ENCODE measurements at regions not wholly inside any gene's neighbourhood (a gene's known extent, or its start where the extent isn't known, plus 50 kb on each side); places are given as distances from the start of the nearest gene placed in this dataset.

DNA sequence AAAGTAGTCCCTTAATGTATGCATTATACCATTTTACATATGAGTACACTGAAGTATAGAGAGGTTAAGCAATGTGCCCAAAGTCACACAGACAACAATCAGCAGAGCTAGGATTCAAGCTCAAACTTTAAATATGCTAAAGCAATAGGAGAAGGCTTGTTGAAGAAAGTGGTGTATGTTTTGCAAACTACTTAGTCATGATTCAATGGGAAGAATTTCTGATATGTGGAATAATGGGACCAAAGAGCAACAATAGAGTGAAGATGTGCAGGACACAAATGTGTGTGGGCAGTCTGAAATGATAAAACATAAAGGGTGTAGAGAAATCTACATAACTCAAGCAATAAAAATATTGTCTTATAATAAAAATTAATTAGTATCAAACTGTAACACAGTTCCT lies 109.0 kb upstream of the ARSJ start:
- TF ChIP-seq, protein P1, sequence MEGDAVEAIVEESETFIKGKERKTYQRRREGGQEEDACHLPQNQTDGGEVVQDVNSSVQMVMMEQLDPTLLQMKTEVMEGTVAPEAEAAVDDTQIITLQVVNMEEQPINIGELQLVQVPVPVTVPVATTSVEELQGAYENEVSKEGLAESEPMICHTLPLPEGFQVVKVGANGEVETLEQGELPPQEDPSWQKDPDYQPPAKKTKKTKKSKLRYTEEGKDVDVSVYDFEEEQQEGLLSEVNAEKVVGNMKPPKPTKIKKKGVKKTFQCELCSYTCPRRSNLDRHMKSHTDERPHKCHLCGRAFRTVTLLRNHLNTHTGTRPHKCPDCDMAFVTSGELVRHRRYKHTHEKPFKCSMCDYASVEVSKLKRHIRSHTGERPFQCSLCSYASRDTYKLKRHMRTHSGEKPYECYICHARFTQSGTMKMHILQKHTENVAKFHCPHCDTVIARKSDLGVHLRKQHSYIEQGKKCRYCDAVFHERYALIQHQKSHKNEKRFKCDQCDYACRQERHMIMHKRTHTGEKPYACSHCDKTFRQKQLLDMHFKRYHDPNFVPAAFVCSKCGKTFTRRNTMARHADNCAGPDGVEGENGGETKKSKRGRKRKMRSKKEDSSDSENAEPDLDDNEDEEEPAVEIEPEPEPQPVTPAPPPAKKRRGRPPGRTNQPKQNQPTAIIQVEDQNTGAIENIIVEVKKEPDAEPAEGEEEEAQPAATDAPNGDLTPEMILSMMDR (conservative IDR thresholded peaks at IDR 0.05): no peak
- no peak overlapping the region for H3K27ac ChIP-seq

DNA sequence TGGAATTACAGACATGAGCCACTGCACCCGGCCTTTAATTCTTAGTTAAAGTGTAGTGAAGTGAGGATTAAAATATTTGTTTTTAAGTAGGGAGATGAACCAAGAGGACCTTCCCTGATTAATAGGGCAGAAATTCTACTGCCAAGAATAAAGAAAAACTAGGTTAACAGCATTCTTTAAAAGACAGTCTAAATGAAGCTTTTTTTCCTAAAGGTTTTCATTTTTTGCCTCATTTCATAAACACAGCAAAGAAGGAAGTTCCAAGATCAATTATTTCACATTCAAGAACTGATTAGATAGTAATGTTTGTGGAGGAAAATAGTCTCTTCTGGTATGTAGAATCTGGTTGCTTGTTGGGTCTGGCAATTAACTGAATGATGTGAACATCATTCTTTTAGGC lies 112.1 kb upstream of the ARSJ start:
- no peak overlapping the region for H3K27ac ChIP-seq
- TF ChIP-seq, protein P1 (conservative IDR thresholded peaks at IDR 0.05): no peak

DNA sequence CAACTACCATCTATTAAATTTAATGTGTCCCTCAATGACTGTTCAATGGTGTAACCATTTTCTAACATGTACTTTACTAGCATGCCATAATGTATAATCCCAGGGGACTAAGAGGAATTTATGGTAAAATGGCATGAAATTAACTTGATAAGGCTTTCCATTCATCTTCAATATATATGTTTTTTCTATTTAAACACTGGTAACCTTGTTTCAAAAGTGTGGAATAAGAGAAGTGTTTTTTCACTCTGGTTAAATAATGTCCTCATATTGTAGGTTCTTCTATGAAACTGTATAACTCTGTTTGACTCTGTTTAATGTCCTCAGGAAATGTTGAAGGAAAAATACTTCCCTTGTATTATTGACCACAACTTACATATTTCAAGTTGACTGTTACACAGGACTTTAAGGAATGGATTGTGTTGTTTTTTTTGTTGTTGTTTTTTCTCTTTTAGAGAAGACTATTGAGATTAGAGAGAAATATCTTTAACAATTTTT lies 113.8 kb upstream of the ARSJ start:
- H3K27ac ChIP-seq: no peak overlapping the region
- TF ChIP-seq, protein P1 (conservative IDR thresholded peaks at IDR 0.05): no peak

DNA sequence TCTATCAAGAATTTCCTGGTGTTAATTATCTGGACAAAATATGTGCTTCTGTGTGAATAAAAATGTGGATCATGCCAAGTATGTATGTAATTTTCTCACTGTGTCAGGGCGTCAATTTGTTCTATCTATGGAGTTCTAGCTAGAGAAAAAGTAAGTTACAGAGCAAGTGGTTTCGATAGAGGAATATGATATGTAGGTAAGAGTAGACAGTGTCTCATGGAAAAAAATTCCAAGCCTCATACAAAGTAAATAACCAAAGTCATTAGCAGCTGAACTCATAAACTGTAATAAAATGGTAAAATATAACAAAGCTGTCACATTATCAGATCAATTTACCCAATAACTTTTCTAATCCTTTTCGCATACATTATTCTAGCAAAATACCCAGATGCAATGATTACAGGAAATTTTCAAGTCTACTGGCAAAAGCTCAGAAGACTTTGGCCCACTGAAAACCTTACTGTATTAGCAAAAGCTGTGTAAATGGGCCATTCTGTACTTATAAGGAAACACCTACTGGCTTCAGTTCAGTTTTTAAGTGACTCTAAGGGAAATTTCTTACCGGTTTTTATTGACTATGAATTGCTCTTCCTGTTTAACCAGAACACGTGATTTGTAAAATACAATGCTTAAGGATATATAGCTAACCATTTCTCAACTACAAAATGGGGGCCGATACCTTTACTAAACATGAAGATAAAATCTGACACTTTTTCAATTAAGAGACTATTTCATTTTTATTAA lies 121.0 kb upstream of the ARSJ start:
- TF ChIP-seq, protein P1 (conservative IDR thresholded peaks at IDR 0.05): no peak
- peak overlapping the region; percentile 37; the same call in 1 of the 2 replicates for H3K27ac ChIP-seq

DNA sequence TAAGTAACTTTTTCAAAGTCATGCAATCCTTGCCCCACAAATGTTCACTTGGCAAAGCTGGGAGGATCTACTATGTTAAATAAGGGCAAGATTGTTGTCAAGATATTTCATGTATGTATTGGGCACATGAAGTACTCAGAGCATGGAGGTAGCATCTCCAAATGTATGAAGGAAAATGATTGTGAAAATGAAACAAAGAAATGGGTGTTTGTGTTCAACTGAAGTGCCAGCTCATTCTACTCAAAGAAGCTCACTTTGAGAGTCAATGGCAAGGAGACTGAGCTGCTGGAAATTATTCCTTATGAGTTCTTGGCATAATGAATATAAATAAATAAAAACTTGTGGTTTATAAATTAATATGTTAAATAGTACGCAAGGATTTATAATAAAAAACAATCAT lies 124.5 kb upstream of the ARSJ start:
- TF ChIP-seq, protein P1 (conservative IDR thresholded peaks at IDR 0.05): no peak
- H3K27ac ChIP-seq: no peak overlapping the region

DNA sequence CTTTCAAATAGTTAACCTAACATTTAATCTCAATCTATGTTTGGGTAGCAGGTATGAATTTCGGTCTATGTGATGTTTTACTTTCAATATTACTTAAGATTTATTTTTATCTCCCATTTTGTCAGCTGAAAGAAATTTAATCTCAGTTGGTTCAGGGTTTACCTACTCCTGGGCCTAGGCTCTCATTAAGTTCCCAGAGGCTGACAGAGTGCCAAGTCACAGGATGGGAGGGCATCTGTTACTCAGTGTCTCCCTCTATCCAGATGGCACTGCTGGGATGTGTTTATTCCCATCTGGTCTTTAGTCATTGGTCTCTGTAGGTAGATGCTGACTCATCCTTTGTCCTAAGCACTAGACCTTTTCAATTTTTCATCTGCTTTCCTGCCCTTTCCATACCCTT lies 129.4 kb upstream of the ARSJ start:
- no peak overlapping the region for H3K27ac ChIP-seq
- TF ChIP-seq, protein P1 (conservative IDR thresholded peaks at IDR 0.05): no peak

DNA sequence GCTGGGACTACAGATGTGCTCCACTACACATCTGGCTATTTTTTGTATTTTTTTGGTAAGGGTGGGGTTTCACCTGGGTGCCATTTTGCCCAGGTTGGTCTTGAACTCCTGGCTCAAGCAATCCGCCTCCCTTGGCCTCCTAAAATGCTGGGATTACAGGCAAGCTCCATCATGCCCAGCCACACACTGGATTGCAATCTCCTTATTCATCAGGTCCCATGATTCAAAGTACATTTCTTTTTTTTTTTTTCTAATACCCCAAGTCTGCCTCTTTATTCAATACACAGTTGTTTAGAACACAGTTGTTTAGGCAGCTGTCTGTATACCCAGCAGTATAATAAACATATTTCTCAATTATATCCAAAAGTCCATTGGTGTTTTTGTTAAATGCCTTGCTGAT lies 130.3 kb upstream of the ARSJ start:
- TF ChIP-seq, protein P1 (conservative IDR thresholded peaks at IDR 0.05): no peak
- H3K27ac ChIP-seq: no peak overlapping the region

Data from VCaP (cell line).